ENCODE measurements at regions not wholly inside any gene's neighbourhood (a gene's known extent, or its start where the extent isn't known, plus 50 kb on each side); places are given as distances from the start of the nearest gene placed in this dataset.

GRCh38 chr20:11045412-11046175, 371.8 kb upstream of the JAG1 start:
- ATAC-seq = no peak
- intact Hi-C loops (cut with DNase I) = no loop called here

GRCh38 chr20:11047559-11047958, 373.8 kb upstream of the JAG1 start:
- Histone ChIP-seq H3K36me3 (no peaks in the 10 kb centered on the region), H3K4me1 (no peaks in the 10 kb centered on the region), H3K9me3 (peaks cover 0 to 3% (median 0%) of the 10 kb centered on the region in 11 donors), H3K4me3 (no peak overlapping the region), H3K27me3 (no peaks in the 10 kb centered on the region), H3K27ac (no peak overlapping the region)
- DNase-seq (no peak), ATAC-seq (no peak)
- intact Hi-C loops (cut with DNase I) = no loop called here
- 60 to 61% methylated on average over 2 of the region's 2 CpGs for WGBS, 2 donors
- TF ChIP-seq CTCF (IDR thresholded peaks at IDR 0.05) = no peak

More at GRCh38 chr20:11045412-11046175, 371.8 kb upstream of the JAG1 start:
- TF ChIP-seq CTCF (IDR thresholded peaks at IDR 0.05) = no peak
- Histone ChIP-seq H3K4me1 (no peaks in the 10 kb centered on the region), H3K27me3 (no peaks in the 10 kb centered on the region), H3K36me3 (no peaks in the 10 kb centered on the region), H3K4me3 (no peak overlapping the region), H3K27ac (no peak overlapping the region), H3K9me3 (peaks cover 0 to 3% (median 0%) of the 10 kb centered on the region in 11 donors)
- 87 to 91% methylated on average over 8 of the region's 8 CpGs for WGBS, 2 donors
- DNase-seq = no peak

GRCh38 chr20:11048739-11049138, 374.9 kb upstream of the JAG1 start:
- TF ChIP-seq CTCF (IDR thresholded peaks at IDR 0.05) = no peak
- no peaks in the 10 kb centered on the region for H3K27me3 ChIP-seq
- DNase-seq (no peak), ATAC-seq (no peak)
- H3K9me3 ChIP-seq = no peaks in the 10 kb centered on the region
- H3K4me1 ChIP-seq = no peaks in the 10 kb centered on the region
- H3K4me3 ChIP-seq = no peak overlapping the region
- no peak overlapping the region for H3K27ac ChIP-seq
- intact Hi-C loops (cut with DNase I) = no loop called here
- H3K36me3 ChIP-seq = no peaks in the 10 kb centered on the region

GRCh38 chr20:11050350-11050749, 376.6 kb upstream of the JAG1 start:
- H3K9me3 ChIP-seq = no peaks in the 10 kb centered on the region
- H3K36me3 ChIP-seq = no peaks in the 10 kb centered on the region
- H3K27me3 ChIP-seq = no peaks in the 10 kb centered on the region
- TF ChIP-seq CTCF (IDR thresholded peaks at IDR 0.05) = no peak
- no peaks in the 10 kb centered on the region for H3K4me1 ChIP-seq
- no peak overlapping the region for H3K27ac ChIP-seq
- intact Hi-C loops (cut with DNase I) = no loop called here
- 88 to 96% methylated on average over 2 of the region's 2 CpGs for WGBS, 2 donors
- ATAC-seq (no peak), DNase-seq (no peak)
- no peak overlapping the region for H3K4me3 ChIP-seq
